Hippocampal formation (tissue), 2 donors: ENCODE measurements at regions not wholly inside any gene's neighbourhood (a gene's known extent, or its start where the extent isn't known, plus 50 kb on each side); places are given as distances from the start of the nearest gene placed in this dataset.
A peak's percentile ranks its signal among the peaks of the same experiment; 100 is the strongest.

ENCODE experiments used
- DNase-seq, 2 donors: peaks; one replicate each; lab custom pipeline; 2025; lab: John Stamatoyannopoulos, UW

DNA sequence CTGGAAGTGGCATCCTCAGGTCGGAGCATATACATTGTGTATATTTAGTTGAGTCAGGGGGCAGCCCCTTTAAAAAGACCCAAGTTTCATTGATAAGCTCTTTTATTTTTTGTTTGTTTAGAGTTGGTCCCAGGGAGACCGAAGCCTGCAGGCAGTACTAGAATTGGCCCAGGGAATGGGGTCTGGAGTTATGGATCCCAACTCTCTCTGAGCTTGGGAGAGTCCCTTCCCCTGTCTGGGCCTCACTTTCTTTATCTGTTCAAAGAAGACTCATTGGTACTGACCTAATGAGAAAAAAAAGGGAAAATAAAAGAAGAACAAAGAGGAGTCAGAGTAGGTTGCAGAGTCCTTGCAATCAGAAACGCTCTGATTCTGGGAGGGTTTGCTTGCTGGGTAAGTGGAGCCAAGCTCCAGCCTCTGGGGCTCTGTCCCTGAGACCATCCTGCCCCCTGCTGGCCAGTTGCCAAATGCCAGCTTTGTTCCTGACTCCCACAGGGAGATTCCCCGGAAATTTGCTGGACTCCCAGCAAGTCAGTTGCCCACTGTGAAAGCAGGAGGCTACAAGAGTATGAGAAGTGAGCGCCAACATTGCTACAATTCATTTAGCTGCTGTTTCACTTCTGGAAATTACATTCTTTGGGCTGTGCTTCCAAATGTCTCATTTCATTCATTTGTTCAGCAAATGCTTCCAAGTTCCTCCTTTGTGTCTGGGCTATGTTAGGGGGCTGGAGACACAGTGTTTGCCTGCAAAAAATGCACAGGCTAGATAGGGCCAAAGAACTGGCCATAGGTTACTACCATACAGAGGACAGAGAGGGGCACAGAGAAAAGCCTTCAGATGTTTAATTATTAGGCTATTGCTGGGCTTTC lies 156.2 kb downstream of the MELK start:
- peak in 1 of 2 donors; percentile 23 for DNase-seq

GRCh38 chr9:36729906-36730305 lies 157.2 kb downstream of the MELK start:
- no peak for DNase-seq

- DNase-seq = no peak
Observed at GRCh38 chr9:36730414-36730813, 157.7 kb downstream of the MELK start.

GRCh38 chr9:36731068-36731956 lies 158.6 kb downstream of the MELK start:
- no peak for DNase-seq

DNA sequence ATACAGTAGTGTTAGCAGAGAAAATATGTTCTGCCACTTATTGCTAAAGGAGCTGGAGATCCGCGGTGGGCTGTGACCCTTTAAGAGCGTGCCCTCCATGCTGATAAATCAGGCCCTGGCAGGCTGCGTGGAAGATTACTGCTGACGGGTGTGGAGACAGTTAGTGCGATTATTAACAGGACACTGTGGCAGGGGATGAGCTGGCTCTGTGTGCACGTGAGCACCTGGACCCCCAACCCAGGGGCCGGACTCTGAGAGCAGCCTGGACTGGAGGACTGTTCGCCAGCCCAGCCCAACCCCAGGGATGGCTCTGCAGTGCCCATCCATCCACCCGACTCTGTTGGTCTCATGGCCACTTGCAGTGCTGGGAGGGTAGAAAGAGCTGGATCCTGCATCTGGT lies 162.0 kb downstream of the MELK start:
- no peak for DNase-seq

DNA sequence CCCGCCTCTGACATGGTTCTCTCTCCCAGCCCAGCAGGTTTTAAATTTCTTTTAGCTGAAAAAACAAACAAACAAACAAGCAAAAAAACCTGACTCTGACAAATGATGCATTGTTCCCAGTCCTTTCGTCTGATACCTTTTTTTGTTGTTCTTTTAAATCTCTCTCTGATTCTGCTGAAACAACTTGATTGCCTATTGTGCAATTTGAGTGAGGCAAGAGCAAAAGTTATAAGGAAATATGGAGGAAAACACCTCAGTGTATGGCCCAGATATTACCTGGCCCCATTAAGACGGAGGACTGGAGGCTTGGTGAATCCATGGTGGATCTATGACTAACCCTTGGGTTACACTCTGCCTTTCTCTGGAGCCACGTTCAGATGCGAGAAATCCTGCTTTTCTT lies 164.0 kb downstream of the MELK start:
- no peak for DNase-seq

DNA sequence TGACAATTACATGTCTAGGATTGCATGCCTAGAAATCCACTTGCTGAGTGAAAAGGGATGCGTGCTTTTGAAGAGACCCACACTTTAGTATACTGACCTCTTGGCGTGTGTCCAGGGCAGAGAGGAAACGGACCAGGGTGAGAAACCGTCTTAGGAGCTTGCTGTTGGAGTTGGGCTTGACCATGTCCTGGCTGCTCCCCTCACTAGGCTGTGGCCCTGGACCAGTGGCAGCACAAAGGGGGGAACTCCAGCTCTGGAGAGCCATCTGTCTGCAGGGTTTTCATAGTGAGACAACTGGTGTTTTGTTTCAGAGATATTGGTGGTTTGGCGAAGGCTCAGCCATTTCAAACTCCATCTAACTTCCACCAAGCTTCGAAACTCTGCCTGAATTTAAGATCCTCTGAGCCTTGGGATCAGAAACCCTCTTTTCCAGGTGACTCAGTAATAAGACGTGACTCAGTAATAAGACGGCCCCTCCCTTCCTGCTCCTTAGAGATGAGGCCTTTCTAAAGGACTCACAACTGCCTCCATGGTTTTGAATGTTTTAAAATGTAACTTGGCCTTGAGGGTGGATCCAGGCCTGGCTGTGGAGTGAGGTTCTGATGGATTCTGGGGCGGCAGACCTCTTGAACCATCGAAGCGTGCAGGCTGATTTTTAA lies 165.8 kb downstream of the MELK start:
- DNase-seq = no peak

DNA sequence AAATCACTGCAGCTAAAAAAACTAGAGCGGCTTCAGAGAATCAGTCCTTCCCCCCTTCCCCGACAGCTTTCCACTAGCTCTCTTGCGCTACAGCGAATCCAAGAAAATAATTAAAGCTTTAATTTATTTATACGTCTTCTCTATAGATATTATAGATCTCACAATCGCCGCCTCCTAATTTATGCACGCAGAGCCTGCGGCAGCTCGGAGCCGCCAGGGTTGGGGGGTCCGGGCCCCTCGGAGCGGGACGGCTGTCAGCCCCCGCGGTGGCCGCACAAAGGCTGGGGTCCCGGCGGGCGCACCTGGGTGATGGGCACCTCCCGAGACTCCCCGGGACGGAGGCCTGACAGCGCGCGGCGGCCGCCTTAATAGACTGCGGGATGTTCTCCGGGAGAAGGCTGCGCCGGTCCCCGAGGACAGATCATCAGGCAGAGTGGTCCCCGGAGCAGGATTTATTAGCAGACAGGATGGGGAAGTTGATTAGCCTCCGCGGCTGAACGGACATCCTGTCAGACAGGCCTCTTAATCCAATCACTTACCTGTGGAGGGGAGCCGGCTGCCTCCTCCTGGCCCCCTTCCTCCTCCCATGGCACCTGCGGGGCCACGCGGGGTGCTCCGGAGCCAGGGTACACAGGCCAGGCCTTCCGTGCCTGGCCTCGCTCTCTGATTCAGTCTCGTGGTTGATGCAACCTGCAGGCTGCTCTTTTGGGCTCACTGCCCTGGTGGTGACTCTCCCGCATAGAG lies 166.8 kb downstream of the MELK start:
- no peak for DNase-seq

DNA sequence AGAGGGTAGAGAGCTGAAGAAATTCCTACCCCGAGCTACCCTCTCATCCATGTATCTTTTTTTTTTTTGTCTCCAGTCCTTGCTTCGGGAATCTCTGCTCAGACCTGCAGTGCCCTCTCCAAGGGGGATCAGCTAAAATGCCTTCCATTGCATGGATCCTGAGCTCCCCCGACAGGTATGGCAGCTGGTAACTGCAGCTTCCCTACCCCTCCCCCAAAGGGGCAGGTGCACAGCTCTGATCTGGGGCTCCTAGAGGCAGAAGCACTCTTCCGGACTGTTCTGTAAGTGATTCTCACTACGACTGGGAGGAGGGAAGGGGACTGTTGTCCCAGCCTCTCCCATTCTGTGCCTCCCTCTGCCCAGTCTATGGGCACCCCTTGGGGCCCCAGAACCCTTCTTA lies 169.6 kb downstream of the MELK start:
- DNase-seq = no peak

DNA sequence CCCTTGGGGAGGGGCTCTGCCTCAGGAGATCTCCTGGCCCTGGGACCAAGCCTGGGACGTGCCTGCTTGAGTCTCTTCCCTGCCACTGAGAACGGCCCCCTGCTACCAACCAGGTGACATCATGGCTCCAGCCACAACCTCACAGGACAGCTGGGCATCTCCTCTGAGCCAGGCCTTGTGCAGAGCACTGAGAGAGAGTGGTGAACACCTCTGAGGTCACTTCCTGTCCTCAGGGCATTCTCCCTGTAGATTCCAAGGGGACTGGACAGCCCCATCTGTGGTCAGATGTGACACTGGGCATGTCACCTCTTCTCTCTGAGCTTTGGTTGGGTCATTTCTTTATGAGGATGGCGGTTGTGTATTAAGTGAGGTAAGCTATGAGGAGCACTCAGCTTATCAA lies 172.0 kb downstream of the MELK start:
- no peak for DNase-seq

DNA sequence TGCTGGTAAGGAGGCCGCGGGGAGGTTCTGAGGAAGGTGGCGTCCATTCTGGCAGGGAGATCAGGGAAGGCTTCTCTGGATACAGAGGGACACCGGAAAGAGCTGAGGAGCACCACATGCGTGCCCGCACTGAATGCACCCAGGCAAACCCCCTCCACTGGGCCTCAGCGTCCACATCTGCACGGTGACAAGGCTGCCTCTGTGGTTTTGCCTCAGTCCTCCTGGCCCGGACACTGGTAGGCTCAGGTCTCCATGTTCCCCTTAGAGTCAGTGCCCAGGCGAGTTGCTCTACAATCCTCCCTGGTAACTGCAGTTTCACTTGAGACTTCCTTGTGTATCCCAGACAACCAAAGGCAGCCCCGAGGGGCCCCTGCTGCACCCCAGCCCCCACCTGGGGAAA lies 173.3 kb downstream of the MELK start:
- no peak for DNase-seq

GRCh38 chr9:36746415-36746814 lies 173.7 kb downstream of the MELK start:
- no peak for DNase-seq

GRCh38 chr9:36748322-36748899 lies 175.7 kb downstream of the MELK start:
- DNase-seq = no peak

GRCh38 chr9:36749461-36749860 lies 176.8 kb downstream of the MELK start:
- DNase-seq = no peak

DNA sequence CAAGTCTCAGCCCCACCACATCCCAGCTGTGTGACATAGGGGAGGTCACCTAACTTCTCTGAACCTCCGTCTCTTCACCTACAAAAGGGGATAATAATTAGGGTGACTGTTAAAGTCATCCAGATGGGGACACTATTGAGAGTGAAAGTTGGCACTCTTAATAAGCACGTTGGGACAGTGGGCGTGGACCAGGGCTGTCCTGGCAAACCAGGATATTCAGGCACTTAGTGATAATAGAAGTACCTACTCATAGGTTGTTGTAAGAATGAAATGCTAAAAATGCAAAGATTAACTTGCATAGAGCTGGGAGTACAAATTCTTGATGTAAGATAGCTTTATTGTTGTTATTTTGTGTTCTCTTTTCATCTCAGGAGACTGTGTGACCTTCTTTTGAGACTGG lies 177.9 kb downstream of the MELK start:
- DNase-seq = no peak

- no peak for DNase-seq
Observed at GRCh38 chr9:36755019-36755418, 182.3 kb downstream of the MELK start.

GRCh38 chr9:36759141-36759540 lies 186.4 kb downstream of the MELK start:
- DNase-seq = no peak

DNA sequence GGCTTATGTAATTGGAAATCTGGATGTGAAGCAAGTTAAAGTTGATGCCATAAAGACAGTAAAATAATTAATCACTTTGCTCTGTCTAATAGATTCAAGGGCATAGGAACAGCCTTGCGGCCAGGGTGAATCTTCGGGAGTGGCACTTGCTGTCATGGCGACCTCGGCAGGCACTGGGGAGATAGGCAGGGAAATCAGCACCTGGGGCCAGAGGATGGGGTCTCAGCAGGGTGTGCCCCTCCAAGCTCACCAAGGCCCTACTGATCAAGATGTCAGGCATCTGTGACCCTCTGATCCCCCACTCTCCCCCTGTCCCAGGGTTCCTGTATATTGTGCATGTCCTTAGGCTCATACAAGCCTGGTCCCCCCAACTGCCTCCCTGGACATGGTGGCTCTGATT lies 187.3 kb downstream of the MELK start:
- DNase-seq = no peak

DNA sequence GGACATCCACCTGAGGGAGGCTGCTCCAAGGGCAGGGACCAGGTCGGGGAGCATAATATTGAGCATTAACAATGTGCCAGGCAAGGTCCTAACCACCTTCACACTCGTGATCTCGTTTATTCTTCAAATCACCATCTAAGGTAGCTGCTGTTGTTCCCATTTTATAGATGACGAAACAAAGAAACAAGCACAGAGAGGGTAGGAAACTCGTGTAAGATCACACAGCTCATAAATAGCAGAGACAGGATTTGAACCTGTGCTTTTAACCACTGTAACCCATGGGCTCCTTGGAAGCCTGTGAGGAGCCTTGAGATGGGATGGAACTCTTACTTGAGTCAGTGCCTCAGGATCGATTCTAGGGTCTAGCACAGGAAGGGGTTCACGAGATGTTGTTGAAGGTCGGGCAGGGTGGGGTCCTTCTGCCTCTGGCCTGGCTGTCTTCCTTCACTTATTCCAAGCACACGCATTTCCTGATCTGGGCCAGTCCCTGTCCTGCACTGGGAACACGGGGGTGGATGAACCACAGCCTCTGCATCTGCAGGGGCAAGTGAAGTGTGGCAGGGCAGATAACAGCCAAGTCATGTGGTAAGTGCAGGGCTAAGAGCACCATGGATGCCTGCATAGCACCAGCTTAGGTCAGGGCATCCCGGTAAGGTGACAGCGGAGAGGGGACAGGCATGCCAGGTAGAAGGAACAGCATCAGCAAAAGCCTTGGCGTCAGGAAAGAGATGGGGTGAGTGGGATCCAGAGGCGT lies 188.1 kb downstream of the MELK start:
- no peak for DNase-seq

DNA sequence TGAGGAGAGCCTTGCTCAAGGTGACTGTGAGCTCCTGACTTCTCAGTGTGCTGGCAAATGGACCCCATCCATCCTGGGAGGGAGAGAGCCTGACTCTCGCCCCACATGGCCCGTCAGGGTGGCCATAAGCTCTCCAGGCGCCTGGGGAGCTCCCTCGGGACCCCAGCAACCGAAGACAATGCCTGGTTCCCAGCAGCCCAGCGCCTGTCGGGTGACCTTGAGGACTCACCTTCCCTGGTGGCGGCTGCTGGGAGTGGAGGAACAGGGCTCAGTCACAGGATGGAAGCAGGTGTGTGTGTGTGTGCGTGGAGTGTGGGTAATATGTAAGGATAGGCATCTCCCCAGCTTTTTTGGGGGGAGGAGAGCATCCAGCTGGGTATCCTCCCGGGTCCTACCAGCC lies 190.3 kb downstream of the MELK start:
- no peak for DNase-seq

DNA sequence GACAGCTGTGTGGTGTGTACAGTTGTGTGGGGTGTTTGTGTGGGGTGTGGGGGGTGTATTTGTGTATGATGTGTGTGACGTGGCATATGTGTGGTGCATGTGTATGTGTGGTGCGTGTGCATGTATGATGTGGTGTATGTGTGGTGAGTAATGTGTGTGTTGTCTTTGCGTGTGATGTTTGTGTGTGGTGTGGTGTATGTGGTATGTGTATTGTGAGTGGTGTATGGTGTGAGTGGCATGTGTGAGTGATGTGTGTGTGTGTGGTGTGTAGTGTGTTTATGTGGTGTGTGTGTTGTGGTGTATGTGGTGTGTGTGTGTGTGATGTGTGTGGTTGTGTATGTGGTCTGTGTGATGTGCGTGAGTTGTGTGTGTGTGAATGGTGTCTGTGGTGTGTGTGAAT lies 191.1 kb downstream of the MELK start:
- no peak for DNase-seq
